C4-2B (cell line): ENCODE measurements at regions not wholly inside any gene's neighbourhood (a gene's known extent, or its start where the extent isn't known, plus 50 kb on each side); places are given as distances from the start of the nearest gene placed in this dataset.

Source experiments
- H3K27ac ChIP-seq: fragments of 450-650 bp; 2 replicates; pipeline ENCODE4 v1.5.1; 2017
- ZFX ChIP-seq: fragments of 450-650 bp; IDR thresholded peaks from 2 replicates; pipeline ENCODE4 v1.6.1; 2017
- TF ChIP-seq, protein P1 (sequence below): fragments of 450-650 bp; conservative IDR thresholded peaks from 2 replicates; pipeline ENCODE4 v1.5.1; 2017; ENCODE audit warnings: mild to moderate bottlenecking

DNA sequence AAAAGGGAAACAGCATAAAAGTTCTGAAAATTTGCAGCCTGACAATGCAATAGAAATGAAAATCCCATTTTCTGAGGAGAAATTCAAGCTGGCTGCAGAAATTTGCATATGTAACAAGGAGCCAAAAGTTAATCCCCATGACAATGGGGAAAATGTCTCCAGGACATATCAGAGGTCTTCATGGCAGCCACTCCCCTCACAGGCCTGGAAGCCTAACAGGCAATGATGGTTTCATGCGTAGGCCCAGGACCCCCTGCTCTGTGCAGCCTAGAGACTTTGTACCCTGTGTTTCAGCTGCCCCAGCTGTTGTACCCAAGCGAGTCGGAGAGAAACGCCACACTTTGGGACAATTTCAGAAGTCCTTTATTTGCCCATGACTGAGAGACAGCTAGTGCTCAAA, 701.3 kb upstream of the KLHL1 start:
- no peak overlapping the region for H3K27ac ChIP-seq
- TF ChIP-seq, protein P1, sequence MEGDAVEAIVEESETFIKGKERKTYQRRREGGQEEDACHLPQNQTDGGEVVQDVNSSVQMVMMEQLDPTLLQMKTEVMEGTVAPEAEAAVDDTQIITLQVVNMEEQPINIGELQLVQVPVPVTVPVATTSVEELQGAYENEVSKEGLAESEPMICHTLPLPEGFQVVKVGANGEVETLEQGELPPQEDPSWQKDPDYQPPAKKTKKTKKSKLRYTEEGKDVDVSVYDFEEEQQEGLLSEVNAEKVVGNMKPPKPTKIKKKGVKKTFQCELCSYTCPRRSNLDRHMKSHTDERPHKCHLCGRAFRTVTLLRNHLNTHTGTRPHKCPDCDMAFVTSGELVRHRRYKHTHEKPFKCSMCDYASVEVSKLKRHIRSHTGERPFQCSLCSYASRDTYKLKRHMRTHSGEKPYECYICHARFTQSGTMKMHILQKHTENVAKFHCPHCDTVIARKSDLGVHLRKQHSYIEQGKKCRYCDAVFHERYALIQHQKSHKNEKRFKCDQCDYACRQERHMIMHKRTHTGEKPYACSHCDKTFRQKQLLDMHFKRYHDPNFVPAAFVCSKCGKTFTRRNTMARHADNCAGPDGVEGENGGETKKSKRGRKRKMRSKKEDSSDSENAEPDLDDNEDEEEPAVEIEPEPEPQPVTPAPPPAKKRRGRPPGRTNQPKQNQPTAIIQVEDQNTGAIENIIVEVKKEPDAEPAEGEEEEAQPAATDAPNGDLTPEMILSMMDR, result no peak
- no peak for TF ChIP-seq ZFX

DNA sequence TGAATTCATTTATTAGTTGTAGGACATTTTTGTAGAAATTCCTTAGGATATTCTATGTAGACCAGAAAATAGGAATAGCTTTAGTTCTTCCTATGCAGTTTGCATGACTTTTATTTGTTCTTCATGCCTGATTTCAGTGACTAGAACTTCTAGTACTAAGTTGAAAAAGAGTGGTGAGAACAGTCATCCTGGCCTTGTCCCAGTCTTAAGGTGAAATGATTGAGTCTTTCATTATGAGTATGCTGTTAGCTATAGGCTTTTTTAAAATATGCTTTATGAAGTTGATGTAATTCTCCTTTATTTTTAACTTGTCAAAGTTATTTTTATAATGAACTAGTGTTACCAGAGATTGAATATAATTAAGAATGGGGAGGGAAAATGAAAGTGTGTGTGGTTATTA, 690.1 kb upstream of the KLHL1 start:
- TF ChIP-seq, protein P1, result no peak
- no peak for TF ChIP-seq ZFX
- H3K27ac ChIP-seq, result no peak overlapping the region

DNA sequence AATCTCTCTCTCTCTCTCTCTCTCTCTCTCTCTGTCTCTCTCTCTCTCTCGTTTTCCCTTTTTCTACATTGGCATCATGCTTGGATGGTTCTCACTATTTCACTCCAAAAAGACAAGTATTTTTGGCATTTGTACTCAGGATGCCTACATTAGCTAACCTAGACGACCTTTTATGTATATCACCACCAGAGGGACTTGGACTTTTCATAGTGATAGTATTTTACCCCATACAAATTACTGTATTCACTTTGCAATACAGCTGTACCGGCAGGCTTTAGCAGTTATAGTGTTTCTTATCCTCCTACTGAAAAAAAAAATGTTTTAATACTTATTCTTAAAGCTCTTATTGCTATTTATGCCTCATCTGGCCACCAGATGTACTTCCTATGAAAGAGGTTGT, 687.2 kb upstream of the KLHL1 start:
- H3K27ac ChIP-seq, result no peak overlapping the region
- TF ChIP-seq ZFX, result no peak
- TF ChIP-seq, protein P1, result 0 out of 2 replicates have a peak, but pooled peaks have one; percentile 3

DNA sequence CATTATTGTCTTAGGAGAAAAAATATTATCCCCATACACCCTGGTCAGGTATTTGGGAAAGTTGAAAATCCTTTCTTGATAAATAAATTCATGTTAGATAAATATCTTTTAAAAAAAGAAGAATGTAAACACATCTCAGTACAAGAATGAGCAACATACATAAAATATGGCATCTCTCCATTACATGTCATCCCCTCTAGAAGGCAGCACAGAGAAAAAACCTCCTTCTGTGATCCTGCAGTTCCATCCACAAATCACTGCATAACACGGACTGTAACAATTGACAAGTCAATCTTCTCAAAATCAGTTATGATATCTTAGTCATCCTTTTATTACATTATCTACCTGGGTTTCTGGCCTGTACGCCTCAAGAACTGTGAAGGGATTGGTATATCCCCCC, 683.9 kb upstream of the KLHL1 start:
- no peak overlapping the region for H3K27ac ChIP-seq
- TF ChIP-seq ZFX, result no peak
- TF ChIP-seq, protein P1, result no peak

DNA sequence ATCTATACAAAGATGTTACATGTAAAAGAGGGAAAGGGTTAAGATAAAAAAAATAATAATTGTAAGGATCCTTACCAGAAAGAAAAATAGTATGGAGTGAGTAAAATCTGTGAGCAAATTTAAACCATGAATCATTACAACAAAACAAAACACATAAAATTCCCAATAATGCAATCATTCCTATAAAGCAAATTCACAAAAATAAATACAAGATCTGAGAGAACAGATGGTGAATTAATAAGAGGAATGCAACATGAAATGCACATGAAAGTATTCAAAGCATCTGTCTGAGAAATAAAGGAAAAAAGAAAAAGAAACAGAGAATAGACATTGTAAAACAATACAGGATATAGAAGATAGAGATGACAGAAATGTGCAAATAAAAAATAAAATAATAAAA, 681.5 kb upstream of the KLHL1 start:
- H3K27ac ChIP-seq, result no peak overlapping the region
- TF ChIP-seq ZFX, result no peak
- TF ChIP-seq, protein P1, result no peak

DNA sequence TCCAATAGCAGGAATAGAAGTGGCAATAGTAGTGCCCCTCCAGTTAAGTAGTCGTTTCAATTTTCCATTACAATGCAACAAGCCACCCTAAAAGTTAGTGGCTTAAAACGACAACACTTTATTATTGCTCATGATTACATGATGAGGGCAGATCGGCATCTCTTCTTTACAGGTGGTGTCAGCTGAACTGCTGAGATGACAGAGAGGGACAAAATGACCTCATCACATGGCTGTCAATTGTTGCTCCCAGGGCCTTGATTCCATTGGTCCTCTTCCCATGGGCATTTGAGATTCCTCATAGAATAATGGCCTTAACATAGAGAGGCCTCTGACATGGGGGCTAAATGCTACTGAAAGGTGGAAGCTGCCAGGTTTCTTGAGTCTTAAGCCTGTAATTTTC, 679.8 kb upstream of the KLHL1 start:
- no peak overlapping the region for H3K27ac ChIP-seq
- TF ChIP-seq, protein P1, result no peak
- TF ChIP-seq ZFX, result no peak

DNA sequence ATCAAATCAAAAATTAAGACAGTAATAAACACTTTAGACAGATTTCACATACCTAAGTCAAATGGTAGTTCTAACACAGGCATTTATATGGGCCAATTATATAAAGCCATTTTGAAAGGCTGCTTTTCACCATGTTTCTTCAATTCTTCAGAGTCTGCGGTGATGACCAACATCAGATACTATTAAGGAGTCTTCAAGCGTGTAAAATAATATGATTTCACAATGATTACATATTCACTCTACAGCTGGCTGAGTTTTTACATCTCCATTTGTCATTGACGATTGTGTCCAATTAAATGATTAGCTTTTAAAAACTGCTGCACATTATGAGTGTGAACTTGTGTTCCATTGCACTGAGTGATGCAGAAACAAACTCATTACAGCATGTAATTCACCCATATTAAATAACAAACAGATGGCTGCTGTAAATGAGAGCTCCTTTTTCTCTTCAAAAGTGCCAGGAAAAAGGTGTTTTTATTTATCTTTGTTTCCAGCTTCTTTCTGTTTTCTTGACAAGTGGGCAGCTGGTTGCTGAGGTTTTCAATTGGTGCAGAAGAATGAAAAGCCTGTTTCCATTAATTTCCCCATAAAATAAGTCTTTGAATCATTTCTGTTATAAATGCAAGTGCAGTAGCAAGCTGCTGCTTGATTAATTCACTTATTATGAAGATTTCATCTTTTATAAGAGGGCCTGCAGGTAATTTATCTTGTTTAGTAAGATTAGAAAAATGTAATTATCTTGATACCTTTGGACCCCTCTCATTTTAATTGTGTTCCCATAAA, 676.1 kb upstream of the KLHL1 start:
- H3K27ac ChIP-seq, result no peak overlapping the region
- no peak for TF ChIP-seq ZFX
- TF ChIP-seq, protein P1, result no peak
